ENCODE measurements at regions not wholly inside any gene's neighbourhood (a gene's known extent, or its start where the extent isn't known, plus 50 kb on each side); places are given as distances from the start of the nearest gene placed in this dataset.

GRCh38 chr15:69660114-69660513, 207.5 kb downstream of the RPLP1 start:
- Mint-ChIP-seq H3K4me1 (ENCODE audit: low read depth, unreplicated experiment) (no peaks in the 10 kb centered on the region), H3K4me3 (ENCODE audit: low read depth, unreplicated experiment) (no peak overlapping the region), H3K9me3 (ENCODE audit: low read depth, unreplicated experiment) (no peaks in the 10 kb centered on the region), H3K27me3 (ENCODE audit: unreplicated experiment) (peaks cover 29% of the 10 kb centered on the region), H3K27ac (ENCODE audit: unreplicated experiment) (no peak overlapping the region), H3K36me3 (ENCODE audit: insufficient read depth, unreplicated experiment) (no peaks in the 10 kb centered on the region)
- BruUV-seq (replicated peaks): no TSS peak
- CTCF ChIA-PET: interaction anchor here (0.7 kb wide), 1 partner anchor 174 kb away, joined by 13 read pairs; no protein-coding TSS in a partner anchor
- intact Hi-C loops (cut with micrococcal nuclease; ENCODE audit: unreplicated experiment): no loop called here
- TF ChIP-seq CTCF (IDR thresholded peaks at IDR 0.05; ENCODE audit: unreplicated experiment): no peak
- DNase-seq: no peak

GRCh38 chr15:69660658-69661405, 208.2 kb downstream of the RPLP1 start:
- Mint-ChIP-seq H3K36me3 (ENCODE audit: insufficient read depth, unreplicated experiment) (no peaks in the 10 kb centered on the region), H3K4me3 (ENCODE audit: low read depth, unreplicated experiment) (no peak overlapping the region), H3K27me3 (ENCODE audit: unreplicated experiment) (peaks cover 29% of the 10 kb centered on the region), H3K27ac (ENCODE audit: unreplicated experiment) (no peak overlapping the region), H3K4me1 (ENCODE audit: low read depth, unreplicated experiment) (no peaks in the 10 kb centered on the region), H3K9me3 (ENCODE audit: low read depth, unreplicated experiment) (no peaks in the 10 kb centered on the region)
- intact Hi-C loops (cut with micrococcal nuclease; ENCODE audit: unreplicated experiment): no loop called here
- DNase-seq: no peak
- BruUV-seq (replicated peaks): no TSS peak
- no peak for TF ChIP-seq CTCF (IDR thresholded peaks at IDR 0.05; ENCODE audit: unreplicated experiment)
- CTCF ChIA-PET: interaction anchor here (0.7 kb wide), 1 partner anchor 175 kb away, joined by 13 read pairs; no protein-coding TSS in a partner anchor

GRCh38 chr15:69661446-69661845, 208.8 kb downstream of the RPLP1 start:
- H3K27me3 Mint-ChIP-seq (ENCODE audit: unreplicated experiment): peaks cover 27% of the 10 kb centered on the region
- no peaks in the 10 kb centered on the region for H3K9me3 Mint-ChIP-seq (ENCODE audit: low read depth, unreplicated experiment)
- no peak overlapping the region for H3K4me3 Mint-ChIP-seq (ENCODE audit: low read depth, unreplicated experiment)
- H3K4me1 Mint-ChIP-seq (ENCODE audit: low read depth, unreplicated experiment): no peaks in the 10 kb centered on the region
- no peak for DNase-seq
- no peak for TF ChIP-seq CTCF (IDR thresholded peaks at IDR 0.05; ENCODE audit: unreplicated experiment)
- intact Hi-C loops (cut with micrococcal nuclease; ENCODE audit: unreplicated experiment): no loop called here
- no peak overlapping the region for H3K27ac Mint-ChIP-seq (ENCODE audit: unreplicated experiment)
- CTCF ChIA-PET: no interaction called here
- H3K36me3 Mint-ChIP-seq (ENCODE audit: insufficient read depth, unreplicated experiment): no peaks in the 10 kb centered on the region
- no TSS peak for BruUV-seq (replicated peaks)

- Mint-ChIP-seq H3K36me3 (ENCODE audit: insufficient read depth, unreplicated experiment) (no peaks in the 10 kb centered on the region), H3K27me3 (ENCODE audit: unreplicated experiment) (peaks cover 21% of the 10 kb centered on the region), H3K9me3 (ENCODE audit: low read depth, unreplicated experiment) (no peaks in the 10 kb centered on the region), H3K4me3 (ENCODE audit: low read depth, unreplicated experiment) (no peak overlapping the region), H3K27ac (ENCODE audit: unreplicated experiment) (no peak overlapping the region), H3K4me1 (ENCODE audit: low read depth, unreplicated experiment) (no peaks in the 10 kb centered on the region)
- no peak for DNase-seq
- BruUV-seq (replicated peaks): no TSS peak
- no peak for TF ChIP-seq CTCF (IDR thresholded peaks at IDR 0.05; ENCODE audit: unreplicated experiment)
- intact Hi-C loops (cut with micrococcal nuclease; ENCODE audit: unreplicated experiment): no loop called here
- CTCF ChIA-PET: no interaction called here
Measured at GRCh38 chr15:69661871-69662644, 209.4 kb downstream of the RPLP1 start.

All from Calu3 (cell line).